H54 (cell line): ENCODE measurements at regions not wholly inside any gene's neighbourhood (a gene's known extent, or its start where the extent isn't known, plus 50 kb on each side); places are given as distances from the start of the nearest gene placed in this dataset.

Experiments used
- DNase-seq: peaks from one replicate; pipeline ENCODE4 v3.0.0; 2011; ENCODE audit warnings: low spot score, mixed read lengths; ENCODE audit not compliant: insufficient read length
- FAIRE-seq: peaks from 3 replicates; lab custom pipeline; 2011; peaks lifted over from hg19 to GRCh38; lab: Jason Lieb, UNC
- POLR2A ChIP-seq: IDR thresholded peaks from 2 replicates; pipeline ENCODE4 v1.6.1; 2011; ENCODE audit warnings: low read depth, mild to moderate bottlenecking, low read length

DNA sequence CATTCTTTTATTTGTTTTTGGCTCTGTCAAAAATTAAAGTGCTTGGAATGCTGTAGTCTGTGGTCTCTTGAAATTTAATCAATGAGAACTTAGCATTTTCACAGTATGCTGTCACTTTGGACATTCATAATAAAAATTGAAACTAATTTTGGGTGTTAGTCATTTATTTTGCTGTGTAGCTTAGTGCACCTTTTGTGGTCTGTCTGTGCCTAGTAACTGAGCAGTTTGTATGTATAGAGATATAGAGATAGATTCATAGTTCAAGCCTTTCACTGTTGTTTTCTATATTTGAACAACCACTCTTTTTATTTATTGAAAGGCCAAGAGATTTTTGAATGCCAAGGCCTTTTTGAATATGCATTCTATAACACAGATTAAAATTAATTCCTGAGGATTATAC, 86.4 kb upstream of the TIAM2 start:
- no peak for TF ChIP-seq POLR2A
- DNase-seq, result no peak
- FAIRE-seq, result no peak

DNA sequence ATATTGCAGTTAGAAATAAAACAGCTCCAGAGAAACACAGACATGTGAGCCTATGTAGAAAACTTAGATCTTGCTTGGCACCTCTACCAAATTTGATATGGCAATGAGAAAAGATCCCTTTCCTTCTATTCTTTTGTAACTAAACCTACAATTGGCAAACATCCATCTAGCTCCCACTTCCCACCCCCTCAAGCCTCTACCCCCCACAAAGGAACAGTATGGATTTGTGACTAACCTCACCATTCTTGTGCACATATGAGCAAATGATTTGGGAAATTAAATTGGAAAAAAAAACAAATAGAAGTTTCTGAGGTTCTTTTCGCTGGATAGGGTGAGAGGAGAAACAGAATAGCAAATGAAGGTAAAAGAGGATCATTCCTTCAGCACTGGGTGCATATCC, 85.8 kb upstream of the TIAM2 start:
- DNase-seq (no peak), FAIRE-seq (no peak)
- no peak for TF ChIP-seq POLR2A

DNA sequence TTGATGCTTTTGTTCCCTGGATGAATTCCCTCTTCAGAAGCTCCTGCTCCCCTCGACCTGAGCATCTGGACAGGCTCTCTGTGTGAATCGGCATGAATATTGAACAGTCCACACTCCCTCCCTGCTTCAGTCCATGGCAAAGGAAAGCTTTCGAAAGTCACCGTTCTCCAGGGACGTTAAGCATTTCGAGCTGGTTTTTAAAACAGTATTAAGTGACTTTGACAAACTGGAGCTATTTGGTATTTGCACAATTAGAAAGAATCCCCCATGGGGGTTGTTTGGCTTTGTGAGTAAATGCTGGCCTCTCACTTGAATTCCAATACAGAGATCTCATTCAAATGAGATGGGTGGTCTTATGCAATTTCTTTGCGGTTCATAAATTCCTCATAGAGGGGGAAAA, 85.3 kb upstream of the TIAM2 start:
- DNase-seq, result no peak
- FAIRE-seq, result no peak

DNA sequence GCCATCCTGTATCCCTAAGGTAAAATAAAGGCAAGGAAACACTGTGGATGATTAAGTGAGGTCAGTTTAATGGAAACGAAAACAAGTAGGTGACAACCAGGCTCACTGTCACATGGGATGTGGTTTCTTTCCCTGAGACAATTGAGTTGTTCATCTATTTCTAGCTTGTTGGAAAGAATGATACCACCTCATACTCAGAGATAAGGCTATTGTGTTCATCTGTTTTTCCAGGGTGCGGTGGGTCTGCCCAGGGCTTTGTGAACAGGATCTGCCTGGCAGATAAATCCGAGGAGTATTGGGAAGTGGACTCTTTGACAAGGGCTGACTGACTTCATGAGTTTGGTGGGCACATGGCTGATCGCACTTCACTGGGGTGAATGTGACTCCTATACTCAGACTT, 80.8 kb upstream of the TIAM2 start:
- DNase-seq (no peak), FAIRE-seq (no peak)
- TF ChIP-seq POLR2A, result no peak

More for the DNA sequence above, 85.3 kb upstream of the TIAM2 start:
- TF ChIP-seq POLR2A, result no peak

DNA sequence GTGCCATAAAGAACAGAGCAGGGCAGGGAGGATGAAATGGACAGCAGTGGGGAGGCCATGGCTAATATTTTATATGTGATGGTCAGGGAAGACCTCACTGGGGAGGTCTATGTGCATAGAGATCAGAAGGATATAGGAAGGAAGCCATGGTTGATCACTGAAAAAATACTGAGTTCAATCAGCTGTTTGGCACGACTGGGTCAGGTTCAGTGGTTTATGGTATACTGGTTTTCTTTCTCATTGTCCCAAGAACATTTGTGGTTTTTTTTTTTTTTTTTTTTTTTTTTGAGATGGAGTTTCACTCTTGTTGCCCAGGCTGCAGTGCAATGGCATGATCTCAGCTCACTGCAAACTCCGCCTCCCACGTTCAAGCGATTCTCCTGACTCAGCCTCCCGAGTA, 78.3 kb upstream of the TIAM2 start:
- no peak for TF ChIP-seq POLR2A
- no peak for FAIRE-seq
- no peak for DNase-seq

DNA sequence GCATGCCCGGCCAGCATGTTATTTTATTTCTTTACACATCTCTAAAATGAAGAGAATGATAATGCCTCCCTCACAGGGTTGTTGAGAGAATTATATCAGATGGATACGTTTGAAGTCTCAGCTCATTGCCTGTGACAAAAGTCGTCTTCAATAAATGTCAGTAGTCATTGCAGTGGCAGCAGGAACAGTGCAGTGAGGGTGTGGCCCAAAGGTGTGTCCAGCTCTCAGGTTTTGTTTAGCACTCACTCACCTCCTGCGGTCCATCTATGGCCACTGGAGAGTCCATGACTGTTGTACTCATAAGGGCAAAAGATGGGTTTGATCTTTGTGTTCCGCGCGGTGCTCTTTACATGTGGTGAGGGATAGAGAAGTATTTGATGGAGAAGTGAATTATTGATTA, 77.2 kb upstream of the TIAM2 start:
- no peak for TF ChIP-seq POLR2A
- no peak for FAIRE-seq
- no peak for DNase-seq

DNA sequence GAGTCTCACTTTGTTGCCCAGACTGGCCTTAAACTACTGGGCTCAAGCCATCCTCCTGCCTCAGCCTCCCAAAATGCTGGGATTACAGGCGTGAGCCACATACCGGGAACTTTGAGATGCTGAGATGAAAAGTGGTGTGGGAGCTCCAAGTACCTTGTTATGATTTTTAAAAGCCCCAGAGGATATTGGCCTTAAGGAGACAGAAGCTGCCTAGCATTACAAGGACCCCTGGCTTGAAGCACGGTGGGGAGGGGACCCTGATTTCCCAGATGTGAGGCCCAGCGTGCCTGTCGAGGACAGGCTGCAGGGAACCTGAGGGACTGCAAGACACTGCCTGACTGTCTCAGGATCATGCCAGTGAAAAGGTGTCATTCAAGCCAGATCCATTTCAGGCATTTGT, 75.3 kb upstream of the TIAM2 start:
- DNase-seq (no peak), FAIRE-seq (no peak)
- TF ChIP-seq POLR2A, result no peak

DNA sequence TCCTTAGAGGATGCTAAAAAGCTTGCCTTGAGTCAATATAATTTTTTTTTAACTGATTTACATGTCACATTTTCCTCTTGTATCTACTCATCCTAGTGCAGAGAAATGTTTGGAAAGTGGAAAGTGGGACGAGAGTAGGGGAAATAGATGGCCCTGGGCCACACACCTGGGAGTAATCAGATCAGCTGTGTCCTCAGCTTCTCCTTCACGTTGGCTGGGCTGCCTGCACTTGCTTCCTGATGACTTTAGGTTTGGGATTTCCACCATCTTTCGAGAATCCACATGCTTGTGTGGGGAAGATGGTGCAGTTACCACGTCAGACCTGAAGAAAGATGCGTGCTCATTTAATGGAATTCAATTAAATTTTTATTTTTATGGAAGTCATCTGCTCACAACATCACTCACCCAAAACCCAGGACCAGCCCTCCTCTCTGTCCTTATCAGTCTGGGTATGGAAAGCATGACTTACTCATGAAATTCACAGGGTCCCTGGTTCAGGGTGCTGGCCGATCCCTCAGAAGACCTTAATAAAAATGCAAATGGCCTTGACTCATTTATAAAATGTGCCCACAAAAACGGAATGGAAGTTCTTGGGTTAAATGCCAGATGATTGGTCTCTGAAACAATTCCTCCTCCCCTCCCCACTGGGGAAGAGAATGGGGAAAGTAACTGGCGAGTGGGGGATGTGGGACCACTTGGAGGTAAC, 74.5 kb upstream of the TIAM2 start:
- no peak for FAIRE-seq
- DNase-seq, result no peak
- no peak for TF ChIP-seq POLR2A

DNA sequence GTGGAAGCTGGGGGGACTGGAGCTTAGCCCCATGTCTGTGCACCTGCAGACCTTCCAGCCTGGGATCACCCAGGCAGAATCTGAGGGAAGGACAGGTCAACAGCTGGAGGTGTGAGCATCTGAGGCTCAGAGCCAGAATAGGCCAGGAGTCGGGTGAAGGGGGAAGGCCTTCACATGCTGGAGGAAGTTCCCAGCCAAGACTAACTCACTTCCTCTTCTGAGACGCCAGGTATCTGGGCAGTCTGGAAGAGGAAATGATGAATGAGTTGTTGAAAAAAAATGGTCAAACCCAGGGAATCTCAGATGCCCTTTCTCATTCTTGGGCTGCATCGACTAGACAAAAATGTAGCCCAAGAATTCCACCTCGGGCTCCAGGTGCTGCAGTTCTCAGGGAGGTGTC, 73.6 kb upstream of the TIAM2 start:
- no peak for FAIRE-seq
- DNase-seq, result no peak
- TF ChIP-seq POLR2A, result no peak

DNA sequence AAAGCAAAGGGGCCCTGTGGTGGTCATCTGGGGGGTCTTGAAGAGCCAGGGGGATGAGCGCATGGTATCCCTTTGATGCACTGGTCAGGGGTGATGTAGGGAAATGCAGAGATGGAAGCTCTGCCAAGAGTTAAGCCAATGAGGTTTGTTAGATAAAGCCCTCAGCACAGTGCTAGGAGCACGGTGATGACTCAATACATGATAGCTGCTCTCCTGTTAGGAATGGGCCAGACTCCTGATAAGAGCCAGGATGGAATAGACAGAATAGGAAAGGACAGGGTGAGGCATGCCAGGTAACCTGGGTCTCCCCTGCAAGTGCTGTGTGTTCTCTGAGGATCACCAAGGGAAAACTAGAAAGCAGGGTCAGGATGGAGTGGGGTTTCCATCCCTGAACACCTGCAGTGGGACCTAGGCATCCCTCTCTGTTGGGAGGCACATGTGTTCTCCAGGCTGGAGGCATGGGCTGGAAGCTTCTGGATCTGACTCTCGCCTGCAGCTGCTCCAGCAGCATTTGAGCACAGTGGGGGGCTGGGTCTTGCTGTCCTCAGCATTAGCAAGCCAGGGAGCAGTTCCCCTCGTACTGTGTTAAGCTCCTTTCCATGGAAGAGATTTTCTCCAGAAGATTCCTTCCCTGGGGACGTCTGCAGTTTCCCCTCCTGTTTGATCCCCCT, 71.8 kb upstream of the TIAM2 start:
- DNase-seq (no peak), FAIRE-seq (no peak)
- no peak for TF ChIP-seq POLR2A

DNA sequence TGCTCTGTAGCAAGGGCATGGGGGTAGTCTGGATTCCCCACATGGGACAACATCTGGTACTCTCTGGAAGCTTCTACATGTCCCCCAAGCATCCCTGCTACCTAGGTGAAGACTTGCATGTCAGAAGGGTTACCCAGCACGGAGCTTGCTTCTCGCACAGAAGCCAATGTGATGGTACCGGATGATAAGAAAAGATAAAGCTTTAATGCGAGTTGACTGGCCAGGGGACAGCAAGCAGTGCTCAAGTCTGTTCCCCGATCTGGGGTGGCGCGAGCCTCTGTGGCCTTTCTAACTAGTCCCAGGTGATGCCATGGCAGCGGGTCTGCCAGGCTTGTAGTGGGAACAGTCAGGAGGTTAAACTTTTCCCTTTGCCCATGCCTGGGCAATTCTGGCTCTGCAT, 70.0 kb upstream of the TIAM2 start:
- no peak for DNase-seq
- no peak for FAIRE-seq
- TF ChIP-seq POLR2A, result no peak

DNA sequence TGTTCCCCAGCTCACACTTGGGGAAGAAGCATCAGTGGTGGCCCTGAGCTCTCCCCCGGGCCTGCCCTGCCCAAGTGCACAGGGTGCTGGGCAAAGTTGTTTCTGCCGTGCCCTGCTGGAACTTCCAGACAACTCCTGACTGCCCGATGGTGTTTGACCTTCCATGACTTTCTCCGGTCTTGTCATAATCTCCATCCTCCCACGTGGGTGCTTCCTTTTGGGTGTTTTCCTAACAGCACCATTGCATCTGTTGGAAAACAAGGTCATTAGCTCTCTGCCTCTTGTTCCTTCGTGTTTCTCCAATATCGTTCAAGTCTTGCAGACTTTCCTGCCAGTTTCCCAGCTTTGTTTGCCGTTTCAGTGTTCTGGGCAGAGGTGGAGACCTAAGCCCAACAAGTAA, 68.7 kb upstream of the TIAM2 start:
- FAIRE-seq (no peak), DNase-seq (no peak)
- TF ChIP-seq POLR2A, result no peak

DNA sequence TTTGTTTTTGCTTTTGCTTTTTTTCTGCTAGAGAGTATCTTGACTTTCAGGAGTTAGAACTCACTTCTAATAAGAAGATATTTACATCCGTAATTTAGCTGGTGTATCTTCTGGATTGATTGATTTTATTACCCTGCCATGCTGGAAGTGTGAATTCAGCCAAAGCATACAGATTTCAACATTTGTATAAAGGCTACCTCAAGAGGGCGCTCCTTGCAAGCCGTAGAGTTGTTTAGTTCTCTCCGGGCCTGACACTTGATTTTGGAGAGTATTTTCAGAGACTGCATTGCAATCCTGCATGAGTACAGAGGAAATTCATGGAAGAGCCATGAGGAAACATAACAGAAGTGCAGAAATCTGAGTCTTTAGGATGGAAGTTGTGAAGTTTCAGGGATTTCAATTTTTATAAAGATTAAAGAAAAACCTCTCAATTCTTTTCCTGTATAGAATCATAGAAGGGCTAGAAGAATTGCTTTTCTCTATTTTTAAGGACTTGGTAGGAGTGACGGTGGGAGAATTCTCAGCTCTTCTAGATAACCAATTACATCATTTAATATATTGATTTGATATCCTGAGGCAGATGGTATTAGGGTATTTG, 66.7 kb upstream of the TIAM2 start:
- FAIRE-seq (no peak), DNase-seq (peak; percentile 29)
- TF ChIP-seq POLR2A, result no peak

DNA sequence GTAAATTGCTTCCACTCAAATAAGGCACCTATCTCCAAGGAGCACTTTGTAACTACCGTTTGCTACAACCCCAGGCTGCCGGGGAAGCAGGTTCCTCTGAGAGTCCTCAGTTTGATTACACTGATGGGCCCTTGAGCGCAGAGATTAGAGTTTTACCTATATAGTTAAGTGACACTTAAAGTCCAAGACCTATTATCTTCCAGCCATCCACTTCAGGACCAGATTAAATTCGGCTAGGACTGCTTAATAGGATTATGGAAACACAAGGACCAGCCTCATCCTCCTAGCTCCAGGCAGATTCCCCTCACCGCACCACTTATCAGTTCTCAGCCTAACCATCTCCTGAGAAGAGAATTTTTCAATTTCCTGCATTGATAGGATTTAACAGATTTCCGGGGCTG, 64.7 kb upstream of the TIAM2 start:
- DNase-seq (no peak), FAIRE-seq (no peak)
- TF ChIP-seq POLR2A, result no peak

DNA sequence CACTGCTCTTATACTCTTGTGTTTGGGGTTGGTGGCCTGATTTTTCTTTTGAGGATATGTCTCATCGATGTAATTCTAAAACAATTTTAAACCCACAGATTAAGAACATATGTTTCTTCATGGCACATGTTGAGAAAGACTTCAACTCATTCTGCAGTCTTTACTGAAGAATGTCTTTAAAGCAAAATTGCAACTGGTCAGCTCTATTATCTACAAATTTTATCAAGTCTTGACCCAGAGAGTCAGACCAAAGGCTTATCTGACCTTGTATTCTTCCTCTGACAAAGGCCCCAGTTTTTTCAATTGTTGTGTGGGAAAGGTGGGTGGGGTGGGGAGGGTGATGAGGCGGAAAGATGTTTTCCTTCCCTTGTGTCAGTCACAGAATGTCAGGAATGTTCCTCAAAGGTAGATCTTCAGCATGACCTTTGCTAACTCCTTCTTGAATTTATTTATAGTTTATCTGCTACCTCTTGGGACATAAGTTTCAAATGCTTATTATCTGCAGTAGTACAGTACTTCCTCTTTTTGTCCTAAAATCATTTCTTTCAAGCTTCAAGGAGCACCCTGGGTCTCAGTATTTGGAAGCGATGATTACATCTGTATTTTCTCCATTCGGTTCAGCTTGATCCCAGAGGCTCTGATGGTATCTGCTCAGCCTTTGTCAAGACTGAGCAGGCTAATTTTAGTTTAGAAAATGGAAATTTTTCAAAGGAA, 63.2 kb upstream of the TIAM2 start:
- FAIRE-seq, result no peak
- DNase-seq, result no peak
- TF ChIP-seq POLR2A, result no peak
